ENCODE measurements at regions not wholly inside any gene's neighbourhood (a gene's known extent, or its start where the extent isn't known, plus 50 kb on each side); places are given as distances from the start of the nearest gene placed in this dataset.
"Not testable (repeated sequence)": the region's sequence is repeated elsewhere in the genome, so short reads cannot be mapped to it uniquely, and the experiment has no call there.

- DNase-seq: no peak
Measured at GRCh38 chr21:14825514-14825974, 239.3 kb downstream of the NRIP1 start.

GRCh38 chr21:14824126-14824525 lies 240.7 kb downstream of the NRIP1 start:
- DNase-seq: no peak

- no peak for DNase-seq
Measured at GRCh38 chr21:14817311-14817710, 247.5 kb downstream of the NRIP1 start.

- DNase-seq: no peak
Measured at GRCh38 chr21:14814991-14815390, 249.8 kb downstream of the NRIP1 start.

GRCh38 chr21:14814282-14814681 lies 250.5 kb downstream of the NRIP1 start:
- DNase-seq: no peak

- DNase-seq: not testable (repeated sequence)
Measured at GRCh38 chr21:14804170-14804569, 258.1 kb upstream of the SAMSN1 start.

- DNase-seq: no peak
Measured at GRCh38 chr21:14797543-14797942, 251.4 kb upstream of the SAMSN1 start.

GRCh38 chr21:14787312-14787711 lies 241.2 kb upstream of the SAMSN1 start:
- no peak for DNase-seq

- no peak for DNase-seq
Measured at GRCh38 chr21:14785679-14786078, 239.6 kb upstream of the SAMSN1 start.

- no peak for DNase-seq
Measured at GRCh38 chr21:14773777-14774345, 227.7 kb upstream of the SAMSN1 start.

- no peak for DNase-seq
Measured at GRCh38 chr21:14771593-14771992, 225.5 kb upstream of the SAMSN1 start.

GRCh38 chr21:14768042-14768441 lies 221.9 kb upstream of the SAMSN1 start:
- DNase-seq: no peak

- no peak for DNase-seq
Measured at GRCh38 chr21:14767192-14767852, 221.2 kb upstream of the SAMSN1 start.

- DNase-seq: no peak
Measured at GRCh38 chr21:14766241-14766640, 220.1 kb upstream of the SAMSN1 start.

GRCh38 chr21:14763695-14764064 lies 217.6 kb upstream of the SAMSN1 start:
- no peak for DNase-seq

GRCh38 chr21:14762734-14763694 lies 216.9 kb upstream of the SAMSN1 start:
- DNase-seq: no peak

- DNase-seq: no peak
Measured at GRCh38 chr21:14762327-14762726, 216.2 kb upstream of the SAMSN1 start.

GRCh38 chr21:14759285-14759684 lies 213.2 kb upstream of the SAMSN1 start:
- no peak for DNase-seq

GRCh38 chr21:14758849-14759248 lies 212.7 kb upstream of the SAMSN1 start:
- no peak for DNase-seq

GRCh38 chr21:14757533-14758327 lies 211.6 kb upstream of the SAMSN1 start:
- no peak for DNase-seq

GRCh38 chr21:14755086-14755485 lies 209.0 kb upstream of the SAMSN1 start:
- DNase-seq: no peak

GRCh38 chr21:14754682-14755081 lies 208.6 kb upstream of the SAMSN1 start:
- no peak for DNase-seq

- no peak for DNase-seq
Measured at GRCh38 chr21:14754259-14754604, 208.1 kb upstream of the SAMSN1 start.

All from NCI-H1048 (cell line).